Body of pancreas (tissue), 4 donors: ENCODE measurements at regions not wholly inside any gene's neighbourhood (a gene's known extent, or its start where the extent isn't known, plus 50 kb on each side); places are given as distances from the start of the nearest gene placed in this dataset.

Experiments
- POLR2A ChIP-seq, 3 donors: fragments of 450-650 bp; IDR thresholded peaks; one replicate each; pipeline ENCODE4 v1.6.1; 2016; ENCODE audit warnings: antibody characterized with exemption in 3 of 3, mild to moderate bottlenecking in 2 of 3
- TF ChIP-seq, protein P1 (sequence below), 7 experiments: fragments of 450-650 bp in 4 of 7; fragments of 200-600 bp in 3 of 7; sonication (generic) in 3 of 7; IDR thresholded peaks; one replicate each; pipeline ENCODE4 v1.5.1; 2016 to 2019; ENCODE audit warnings: antibody characterized with exemption in 7 of 7

GRCh38 chr20:51300104-51300503 lies 242.4 kb downstream of the NFATC2 start:
- TF ChIP-seq, protein P1, sequence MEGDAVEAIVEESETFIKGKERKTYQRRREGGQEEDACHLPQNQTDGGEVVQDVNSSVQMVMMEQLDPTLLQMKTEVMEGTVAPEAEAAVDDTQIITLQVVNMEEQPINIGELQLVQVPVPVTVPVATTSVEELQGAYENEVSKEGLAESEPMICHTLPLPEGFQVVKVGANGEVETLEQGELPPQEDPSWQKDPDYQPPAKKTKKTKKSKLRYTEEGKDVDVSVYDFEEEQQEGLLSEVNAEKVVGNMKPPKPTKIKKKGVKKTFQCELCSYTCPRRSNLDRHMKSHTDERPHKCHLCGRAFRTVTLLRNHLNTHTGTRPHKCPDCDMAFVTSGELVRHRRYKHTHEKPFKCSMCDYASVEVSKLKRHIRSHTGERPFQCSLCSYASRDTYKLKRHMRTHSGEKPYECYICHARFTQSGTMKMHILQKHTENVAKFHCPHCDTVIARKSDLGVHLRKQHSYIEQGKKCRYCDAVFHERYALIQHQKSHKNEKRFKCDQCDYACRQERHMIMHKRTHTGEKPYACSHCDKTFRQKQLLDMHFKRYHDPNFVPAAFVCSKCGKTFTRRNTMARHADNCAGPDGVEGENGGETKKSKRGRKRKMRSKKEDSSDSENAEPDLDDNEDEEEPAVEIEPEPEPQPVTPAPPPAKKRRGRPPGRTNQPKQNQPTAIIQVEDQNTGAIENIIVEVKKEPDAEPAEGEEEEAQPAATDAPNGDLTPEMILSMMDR (IDR thresholded peaks at IDR 0.05) = no peak
- no peak for TF ChIP-seq POLR2A (IDR thresholded peaks at IDR 0.05)
